Endothelial cell of umbilical vein (primary cell): ENCODE measurements at regions not wholly inside any gene's neighbourhood (a gene's known extent, or its start where the extent isn't known, plus 50 kb on each side); places are given as distances from the start of the nearest gene placed in this dataset.

ENCODE experiments used
- BruUV-seq: library from RNA; stranded (reverse); fragments of 400-500 nt; replicated peaks from 2 replicates; lab custom pipeline; 2021; lab: Mats Ljungman, UMichigan
- CTCF ChIA-PET: fragments of 300-600, 350-600 bp; sonication (Branson Sonifier 250); formaldehyde crosslinking; loops from one replicate; lab custom pipeline; 2021; ENCODE audit warnings: antibody characterized with exemption, inconsistent platforms; lab: Charles Lee
- POLR2A ChIA-PET: fragments of 300-600, 350-600 bp; sonication (Branson Sonifier 250); formaldehyde crosslinking; loops from one replicate; lab custom pipeline; 2021; ENCODE audit warnings: antibody characterized with exemption, inconsistent platforms; lab: Charles Lee
- DNase-seq: peaks from one replicate; pipeline ENCODE4 v3.0.0-alpha.2; 2011; ENCODE audit warnings: low read depth, low spot score
- FAIRE-seq: peaks from 2 replicates; lab custom pipeline; 2011; peaks lifted over from hg19 to GRCh38; lab: Jason Lieb, UNC
- H2AFZ ChIP-seq: 2 replicates; pipeline ENCODE4 v1.6.0; 2012; ENCODE audit warnings: low read depth, low read length, control low read depth, inconsistent platforms
- H3K27ac ChIP-seq: 2 replicates; pipeline ENCODE4 v1.5.1; 2011; ENCODE audit warnings: low read depth, mild to moderate bottlenecking, control low read depth, low read length, moderate library complexity; ENCODE audit not compliant: insufficient read depth
- H3K27me3 ChIP-seq, 2 experiments: 2 replicates each; pipeline versions ENCODE4 v1.6.0 to v1.6.1; 2011; ENCODE audit warnings: low read length in 2 of 2, mixed read lengths in 1 of 2; ENCODE audit not compliant: control insufficient read depth in 2 of 2, insufficient read depth in 2 of 2
- H3K36me3 ChIP-seq, 2 experiments: 2 replicates in 1 of 2; 3 replicates in 1 of 2; pipeline ENCODE4 v1.5.1; 2011; ENCODE audit warnings: low read length in 2 of 2, mild to moderate bottlenecking in 1 of 2, moderate library complexity in 1 of 2; ENCODE audit not compliant: control insufficient read depth in 2 of 2, insufficient read depth in 2 of 2; ENCODE audit errors: extremely low read depth in 1 of 2
- H3K4me1 ChIP-seq: 3 replicates; pipeline ENCODE4 v1.5.1; 2011; ENCODE audit warnings: mild to moderate bottlenecking, low read length; ENCODE audit not compliant: control insufficient read depth, insufficient read depth; ENCODE audit errors: extremely low read depth
- H3K4me2 ChIP-seq: 2 replicates; pipeline ENCODE4 v1.6.1; 2011; ENCODE audit warnings: low read length, control low read depth, mixed read lengths; ENCODE audit not compliant: insufficient read depth
- H3K4me3 ChIP-seq, 3 experiments: fragments of 200-600 bp in 1 of 3; sonication (generic), shearing (Covaris generic) in 1 of 3; replicated peaks in 1 of 3; 2 replicates each; pipeline ENCODE4 v1.5.1; 2011 to 2016; ENCODE audit warnings: control low read depth in 3 of 3, low read length in 3 of 3, mild to moderate bottlenecking in 2 of 3, inconsistent platforms in 1 of 3, low read depth in 1 of 3, moderate library complexity in 1 of 3; ENCODE audit not compliant: insufficient read depth in 1 of 3
- H3K79me2 ChIP-seq: 2 replicates; pipeline ENCODE4 v1.6.0; 2012; ENCODE audit warnings: low read length, inconsistent platforms; ENCODE audit not compliant: control insufficient read depth, insufficient read depth
- H3K9ac ChIP-seq: replicated peaks from 2 replicates; pipeline ENCODE3; 2011; ENCODE audit warnings: low read length, control low read depth; ENCODE audit not compliant: insufficient read depth; ENCODE audit errors: extremely low read depth
- H3K9me1 ChIP-seq: replicated peaks from 3 replicates; pipeline ENCODE4 v1.6.0; 2011; ENCODE audit warnings: mild to moderate bottlenecking, low read length; ENCODE audit not compliant: control insufficient read depth, insufficient read depth; ENCODE audit errors: extremely low read depth
- H3K9me3 ChIP-seq: replicated peaks from 2 replicates; pipeline ENCODE4 v1.5.1; 2012; ENCODE audit warnings: low read length, inconsistent platforms; ENCODE audit not compliant: control insufficient read depth, insufficient read depth
- H4K20me1 ChIP-seq: replicated peaks from 2 replicates; pipeline ENCODE3; 2011; ENCODE audit warnings: mild to moderate bottlenecking, low read length; ENCODE audit not compliant: control insufficient read depth, insufficient read depth; ENCODE audit errors: extremely low read depth
- EZH2 ChIP-seq: IDR thresholded peaks from 2 replicates; pipeline ENCODE4 v1.6.1; 2012; ENCODE audit warnings: borderline replicate concordance, low read depth, mild to moderate bottlenecking, moderate library complexity, low read length, inconsistent platforms; ENCODE audit not compliant: severe bottlenecking
- FOS ChIP-seq: IDR thresholded peaks from 2 replicates; pipeline ENCODE4 v1.6.1; 2011; ENCODE audit warnings: mild to moderate bottlenecking, low read length, moderate library complexity, borderline replicate concordance; ENCODE audit not compliant: insufficient read depth
- GATA2 ChIP-seq: IDR thresholded peaks from 2 replicates; pipeline ENCODE4 v1.7.0; 2011; ENCODE audit warnings: low read depth, mild to moderate bottlenecking, moderate library complexity, mixed read lengths, low read length; ENCODE audit not compliant: insufficient read length, insufficient read depth
- MYC ChIP-seq: IDR thresholded peaks from one replicate; pipeline ENCODE4 v1.6.1; 2011; ENCODE audit warnings: mild to moderate bottlenecking, low read depth, low read length
- POLR2A ChIP-seq: IDR thresholded peaks from 2 replicates; pipeline ENCODE4 v1.6.1; 2012; ENCODE audit warnings: low read depth, mild to moderate bottlenecking, control low read depth, low read length
- POLR2AphosphoS5 ChIP-seq: IDR thresholded peaks from 2 replicates; pipeline ENCODE4 v1.6.1; 2012; ENCODE audit warnings: low read depth, mild to moderate bottlenecking, control low read depth, low read length, moderate library complexity; ENCODE audit not compliant: insufficient read depth
- dilution Hi-C: fragments of 300-500 bp; cut with MboI; formaldehyde crosslinking; loops from one replicate; pipeline ENCODE4 v1.15.0; 2019; ENCODE audit warnings: low sequenced_read_pairs; ENCODE audit not compliant: extremely low pct_ligation_motif_present
- intact Hi-C: fragments of 100-400 bp; cut with micrococcal nuclease; formaldehyde crosslinking; loops from one replicate; pipeline ENCODE4 v1.10.0; 2022
- TF ChIP-seq, protein P1 (sequence below): IDR thresholded peaks from 2 replicates; pipeline ENCODE4 v1.6.1; 2011; ENCODE audit not compliant: insufficient read depth, insufficient read length
- TF ChIP-seq, protein P2 (sequence below), 2 donors: IDR thresholded peaks; 1 replicate in 1 of 2; 2 replicates in 1 of 2; pipeline ENCODE4 v1.5.1; 2011; ENCODE audit warnings: low read length in 2 of 2, mild to moderate bottlenecking in 2 of 2, moderate library complexity in 2 of 2, control low read depth in 1 of 2, inconsistent platforms in 1 of 2, low read depth in 1 of 2; ENCODE audit not compliant: insufficient read depth in 1 of 2; ENCODE audit errors: extremely low read depth in 1 of 2

- no peaks in the 10 kb centered on the region for H3K4me1 ChIP-seq
- H3K4me2 ChIP-seq = no peak overlapping the region
- H3K9me3 ChIP-seq = no peaks in the 10 kb centered on the region
- intact Hi-C loops (no loop called here), dilution Hi-C loops (no loop called here)
- no peak overlapping the region for H3K4me3 ChIP-seq
- no peaks in the 10 kb centered on the region for H4K20me1 ChIP-seq
- no peak for FAIRE-seq
- no peak for DNase-seq
- H3K27me3 ChIP-seq = no peaks in the 10 kb centered on the region
- no peaks in the 10 kb centered on the region for H3K36me3 ChIP-seq
- no peak overlapping the region for H3K27ac ChIP-seq
- H3K79me2 ChIP-seq = no peaks in the 10 kb centered on the region
- ChIA-PET CTCF (interaction anchor here (1.2 kb wide), 1 partner anchor 13 kb away, joined by 4 read pairs; no protein-coding TSS in a partner anchor), POLR2A (no interaction called here)
- H3K9ac ChIP-seq = no peak overlapping the region
- no peak overlapping the region for H2AFZ ChIP-seq
- H3K9me1 ChIP-seq = no peaks in the 10 kb centered on the region
- TF ChIP-seq, protein P1, sequence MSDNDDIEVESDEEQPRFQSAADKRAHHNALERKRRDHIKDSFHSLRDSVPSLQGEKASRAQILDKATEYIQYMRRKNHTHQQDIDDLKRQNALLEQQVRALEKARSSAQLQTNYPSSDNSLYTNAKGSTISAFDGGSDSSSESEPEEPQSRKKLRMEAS = no peak
- no peak for TF ChIP-seq FOS
- no TSS peak for BruUV-seq
These were observed 306.9 kb downstream of the MCTP2 start for GRCh38 chr15:94538280-94538679.

DNA sequence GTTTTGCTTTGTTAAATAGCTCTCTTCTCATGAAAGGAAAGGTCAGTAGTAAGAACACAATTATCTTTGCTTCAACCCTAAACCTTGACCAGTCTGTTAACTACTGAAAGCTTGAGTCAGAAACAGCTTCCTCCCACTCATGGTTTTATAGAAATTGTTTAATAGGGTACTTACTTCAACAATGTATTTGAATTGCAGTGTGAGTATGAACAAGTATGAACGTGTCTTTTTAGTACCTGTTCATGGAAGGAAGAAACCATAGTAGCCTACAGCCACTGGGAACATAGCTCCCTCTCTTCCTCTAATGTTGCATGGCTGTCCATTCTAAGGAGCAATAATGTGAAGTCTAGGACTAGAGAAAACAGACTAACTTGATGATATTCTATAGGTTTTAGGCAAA, 311.0 kb downstream of the MCTP2 start:
- DNase-seq = no peak
- no peak for FAIRE-seq
- Histone ChIP-seq H3K36me3 (no peaks in the 10 kb centered on the region), H3K27me3 (no peaks in the 10 kb centered on the region), H4K20me1 (no peaks in the 10 kb centered on the region), H3K4me2 (no peak overlapping the region), H2AFZ (no peak overlapping the region), H3K4me1 (no peaks in the 10 kb centered on the region), H3K79me2 (no peaks in the 10 kb centered on the region), H3K9ac (no peak overlapping the region), H3K9me3 (no peaks in the 10 kb centered on the region), H3K27ac (no peak overlapping the region), H3K4me3 (no peak overlapping the region), H3K9me1 (no peaks in the 10 kb centered on the region)
- ChIA-PET CTCF (no interaction called here), POLR2A (no interaction called here)
- TF ChIP-seq, protein P1 = no peak
- no peak for TF ChIP-seq POLR2A
- TF ChIP-seq POLR2AphosphoS5 = no peak
- no peak for TF ChIP-seq GATA2
- no peak for TF ChIP-seq EZH2
- TF ChIP-seq, protein P2, sequence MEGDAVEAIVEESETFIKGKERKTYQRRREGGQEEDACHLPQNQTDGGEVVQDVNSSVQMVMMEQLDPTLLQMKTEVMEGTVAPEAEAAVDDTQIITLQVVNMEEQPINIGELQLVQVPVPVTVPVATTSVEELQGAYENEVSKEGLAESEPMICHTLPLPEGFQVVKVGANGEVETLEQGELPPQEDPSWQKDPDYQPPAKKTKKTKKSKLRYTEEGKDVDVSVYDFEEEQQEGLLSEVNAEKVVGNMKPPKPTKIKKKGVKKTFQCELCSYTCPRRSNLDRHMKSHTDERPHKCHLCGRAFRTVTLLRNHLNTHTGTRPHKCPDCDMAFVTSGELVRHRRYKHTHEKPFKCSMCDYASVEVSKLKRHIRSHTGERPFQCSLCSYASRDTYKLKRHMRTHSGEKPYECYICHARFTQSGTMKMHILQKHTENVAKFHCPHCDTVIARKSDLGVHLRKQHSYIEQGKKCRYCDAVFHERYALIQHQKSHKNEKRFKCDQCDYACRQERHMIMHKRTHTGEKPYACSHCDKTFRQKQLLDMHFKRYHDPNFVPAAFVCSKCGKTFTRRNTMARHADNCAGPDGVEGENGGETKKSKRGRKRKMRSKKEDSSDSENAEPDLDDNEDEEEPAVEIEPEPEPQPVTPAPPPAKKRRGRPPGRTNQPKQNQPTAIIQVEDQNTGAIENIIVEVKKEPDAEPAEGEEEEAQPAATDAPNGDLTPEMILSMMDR (IDR thresholded peaks at IDR 0.05; ENCODE audit: extremely low read depth in 1 of 2, insufficient read depth in 1 of 2, low read depth in 1 of 2, low read length in 2 of 2) = no peak
- TF ChIP-seq MYC = no peak
- intact Hi-C loops (no loop called here), dilution Hi-C loops (no loop called here)
- no TSS peak for BruUV-seq
